Lower leg skin (tissue), 4 donors: ENCODE measurements at regions not wholly inside any gene's neighbourhood (a gene's known extent, or its start where the extent isn't known, plus 50 kb on each side); places are given as distances from the start of the nearest gene placed in this dataset.

Experiments
- DNase-seq, 2 donors: peaks; one replicate each; pipeline ENCODE4 v3.0.0-alpha.2; 2019; ENCODE audit warnings: low spot score in 2 of 2
- H3K4me3 ChIP-seq: fragments of 200-600 bp; sonication (generic); 2 replicates; pipeline ENCODE4 v1.5.1; 2017; ENCODE audit warnings: mild to moderate bottlenecking, low read depth; ENCODE audit not compliant: poor library complexity, severe bottlenecking
- POLR2A ChIP-seq, 2 donors: fragments of 450-650 bp; IDR thresholded peaks; one replicate each; pipeline ENCODE4 v1.6.1; 2016 to 2017; ENCODE audit warnings: antibody characterized with exemption in 2 of 2, mild to moderate bottlenecking in 1 of 2, moderate library complexity in 1 of 2
- WGBS, 2 donors: methylation state at CpG; one replicate each; pipeline ENCODE4 v1.1.5; 2018; 5-methylcytosine and 5-hydroxymethylcytosine counted together
- intact Hi-C: fragments of 100-400 bp; cut with DNase I; formaldehyde crosslinking; loops from one replicate; pipeline ENCODE4 v1.15.0; 2023; ENCODE audit warnings: low total_unique reads
- TF ChIP-seq, protein P1 (sequence below), 3 donors: fragments of 450-650 bp; IDR thresholded peaks; one replicate each; pipeline ENCODE4 v1.5.1; 2016; ENCODE audit warnings: antibody characterized with exemption in 3 of 3, mild to moderate bottlenecking in 3 of 3, moderate library complexity in 2 of 3

DNA sequence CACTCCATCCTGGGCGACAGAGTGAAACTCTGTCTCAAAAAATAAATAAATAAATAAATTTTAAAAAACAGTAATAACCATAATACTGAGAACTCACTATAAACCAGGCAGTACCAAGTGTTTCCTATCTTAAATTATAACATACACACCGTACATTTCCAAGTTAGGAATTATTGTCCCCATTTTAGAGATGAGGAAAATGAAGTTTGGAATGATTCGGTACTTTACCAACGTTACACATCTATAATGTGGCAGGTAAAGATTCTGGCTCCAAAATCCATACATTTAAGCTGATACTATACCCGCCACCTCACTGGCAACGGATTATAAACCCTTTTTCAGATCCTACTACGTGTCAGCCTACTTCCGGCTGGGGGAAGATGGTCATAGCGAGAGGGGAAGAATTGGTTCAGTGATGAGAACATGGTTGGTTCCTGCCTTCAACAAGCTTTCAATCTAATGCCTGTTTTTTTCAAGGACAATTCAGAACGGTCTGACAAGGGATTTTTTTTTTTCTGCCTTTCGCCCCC lies 105.9 kb upstream of the ATF7IP start:
- WGBS, 2 donors: 81 to 85% methylated on average over 11 of the region's 11 CpGs
- intact Hi-C loops: no loop called here
- no peak for DNase-seq
- TF ChIP-seq, protein P1, sequence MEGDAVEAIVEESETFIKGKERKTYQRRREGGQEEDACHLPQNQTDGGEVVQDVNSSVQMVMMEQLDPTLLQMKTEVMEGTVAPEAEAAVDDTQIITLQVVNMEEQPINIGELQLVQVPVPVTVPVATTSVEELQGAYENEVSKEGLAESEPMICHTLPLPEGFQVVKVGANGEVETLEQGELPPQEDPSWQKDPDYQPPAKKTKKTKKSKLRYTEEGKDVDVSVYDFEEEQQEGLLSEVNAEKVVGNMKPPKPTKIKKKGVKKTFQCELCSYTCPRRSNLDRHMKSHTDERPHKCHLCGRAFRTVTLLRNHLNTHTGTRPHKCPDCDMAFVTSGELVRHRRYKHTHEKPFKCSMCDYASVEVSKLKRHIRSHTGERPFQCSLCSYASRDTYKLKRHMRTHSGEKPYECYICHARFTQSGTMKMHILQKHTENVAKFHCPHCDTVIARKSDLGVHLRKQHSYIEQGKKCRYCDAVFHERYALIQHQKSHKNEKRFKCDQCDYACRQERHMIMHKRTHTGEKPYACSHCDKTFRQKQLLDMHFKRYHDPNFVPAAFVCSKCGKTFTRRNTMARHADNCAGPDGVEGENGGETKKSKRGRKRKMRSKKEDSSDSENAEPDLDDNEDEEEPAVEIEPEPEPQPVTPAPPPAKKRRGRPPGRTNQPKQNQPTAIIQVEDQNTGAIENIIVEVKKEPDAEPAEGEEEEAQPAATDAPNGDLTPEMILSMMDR (IDR thresholded peaks at IDR 0.05): no peak
- no peak for TF ChIP-seq POLR2A (IDR thresholded peaks at IDR 0.05)
- no peak overlapping the region for H3K4me3 ChIP-seq

DNA sequence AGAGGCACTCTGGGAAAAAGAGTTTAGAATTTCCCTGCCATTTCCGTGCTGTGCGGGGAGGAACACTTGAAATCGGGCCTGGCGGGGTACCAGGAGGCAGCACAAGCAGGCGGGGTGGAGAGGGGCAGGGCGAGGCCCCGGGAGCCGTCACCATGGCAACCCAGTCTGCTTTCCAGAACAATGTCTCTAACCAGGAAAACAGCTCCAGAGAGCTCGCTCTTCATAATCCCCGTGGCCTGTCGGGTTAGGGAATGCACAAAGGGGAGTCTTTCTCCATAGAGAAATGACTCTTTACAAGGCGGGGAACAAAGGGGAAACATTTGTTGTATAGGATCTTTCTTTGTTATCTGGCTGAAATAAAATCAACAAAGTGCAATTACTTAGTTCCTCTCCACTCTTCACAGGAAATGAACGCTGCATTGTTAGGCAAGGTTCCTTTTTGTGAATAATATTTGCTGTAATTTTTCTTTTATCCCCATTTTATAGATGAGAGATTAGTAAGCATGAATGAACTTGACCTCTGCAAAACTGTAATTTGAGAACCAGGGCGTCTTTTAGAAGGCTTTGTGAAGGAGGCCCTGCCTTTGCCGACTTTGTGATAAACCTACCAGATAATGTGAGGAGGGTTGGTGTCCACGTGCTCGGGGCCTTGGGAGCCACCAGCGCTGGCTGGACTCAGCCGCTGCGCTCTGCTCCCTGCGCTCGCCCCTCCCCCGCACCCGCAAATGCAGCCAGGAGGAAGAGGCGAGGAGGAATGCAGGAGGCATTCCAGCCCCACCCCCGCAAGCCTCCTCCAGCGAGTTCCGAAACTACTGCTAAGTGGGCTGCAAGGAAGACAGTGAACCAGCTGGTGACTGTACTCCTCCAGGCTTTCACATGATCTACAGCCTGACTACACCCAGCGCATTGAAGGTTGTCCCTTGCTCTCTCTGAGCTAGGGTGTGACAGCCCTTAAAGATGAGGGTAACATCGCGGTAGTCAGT lies 105.2 kb upstream of the ATF7IP start:
- 4 to 9% methylated on average over 31 of the region's 31 CpGs for WGBS, 2 donors
- TF ChIP-seq, protein P1 (IDR thresholded peaks at IDR 0.05): no peak
- TF ChIP-seq POLR2A (IDR thresholded peaks at IDR 0.05): no peak
- intact Hi-C loops: no loop called here
- peak; percentile 87 to 98 for DNase-seq
- H3K4me3 ChIP-seq: no peak overlapping the region

DNA sequence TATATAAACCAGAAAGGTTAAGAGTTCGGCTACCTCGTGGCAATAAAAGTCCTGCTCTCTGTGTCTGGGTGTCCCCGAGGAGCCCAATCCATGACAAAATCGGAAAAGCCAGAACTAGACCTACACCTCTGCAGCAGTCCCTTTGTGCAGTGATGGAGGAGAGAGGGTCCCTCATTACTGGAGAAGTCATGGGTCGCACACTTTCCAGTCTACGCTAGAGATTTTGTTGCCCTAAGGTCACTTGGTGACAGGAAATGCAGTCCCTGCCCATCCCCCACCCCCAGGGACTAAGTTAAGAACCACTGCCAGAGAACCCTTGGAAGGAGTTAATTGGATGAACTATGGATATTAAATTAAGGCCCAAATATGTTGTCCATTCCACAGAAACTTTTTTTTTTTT lies 104.4 kb upstream of the ATF7IP start:
- intact Hi-C loops: no loop called here
- 62 to 75% methylated on average over 6 of the region's 6 CpGs for WGBS, 2 donors
- TF ChIP-seq POLR2A (IDR thresholded peaks at IDR 0.05): no peak
- TF ChIP-seq, protein P1 (IDR thresholded peaks at IDR 0.05): no peak
- no peak overlapping the region for H3K4me3 ChIP-seq
- no peak for DNase-seq

DNA sequence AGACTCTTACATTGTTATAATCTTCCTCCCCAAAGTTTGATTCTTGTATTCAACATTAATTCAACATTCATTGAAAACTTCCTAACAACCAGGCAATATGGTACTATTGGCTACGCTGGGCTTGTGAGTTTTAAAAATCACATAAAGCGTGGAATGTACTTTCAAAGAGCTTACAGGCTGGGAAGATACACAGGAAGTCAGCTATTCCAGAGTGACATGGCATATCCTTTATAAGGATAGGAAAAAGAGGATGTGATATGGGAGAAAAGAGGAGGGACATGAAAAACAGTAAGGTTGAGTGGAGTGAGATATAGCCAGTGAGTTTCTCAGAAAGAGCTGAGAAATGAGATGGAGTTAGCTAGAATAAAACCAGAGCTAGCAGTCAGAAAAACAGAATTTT lies 103.6 kb upstream of the ATF7IP start:
- no peak overlapping the region for H3K4me3 ChIP-seq
- intact Hi-C loops: no loop called here
- no peak for TF ChIP-seq POLR2A (IDR thresholded peaks at IDR 0.05)
- TF ChIP-seq, protein P1 (IDR thresholded peaks at IDR 0.05): no peak
- no peak for DNase-seq
- WGBS, 2 donors: 86 to 89% methylated on average over 2 of the region's 2 CpGs

DNA sequence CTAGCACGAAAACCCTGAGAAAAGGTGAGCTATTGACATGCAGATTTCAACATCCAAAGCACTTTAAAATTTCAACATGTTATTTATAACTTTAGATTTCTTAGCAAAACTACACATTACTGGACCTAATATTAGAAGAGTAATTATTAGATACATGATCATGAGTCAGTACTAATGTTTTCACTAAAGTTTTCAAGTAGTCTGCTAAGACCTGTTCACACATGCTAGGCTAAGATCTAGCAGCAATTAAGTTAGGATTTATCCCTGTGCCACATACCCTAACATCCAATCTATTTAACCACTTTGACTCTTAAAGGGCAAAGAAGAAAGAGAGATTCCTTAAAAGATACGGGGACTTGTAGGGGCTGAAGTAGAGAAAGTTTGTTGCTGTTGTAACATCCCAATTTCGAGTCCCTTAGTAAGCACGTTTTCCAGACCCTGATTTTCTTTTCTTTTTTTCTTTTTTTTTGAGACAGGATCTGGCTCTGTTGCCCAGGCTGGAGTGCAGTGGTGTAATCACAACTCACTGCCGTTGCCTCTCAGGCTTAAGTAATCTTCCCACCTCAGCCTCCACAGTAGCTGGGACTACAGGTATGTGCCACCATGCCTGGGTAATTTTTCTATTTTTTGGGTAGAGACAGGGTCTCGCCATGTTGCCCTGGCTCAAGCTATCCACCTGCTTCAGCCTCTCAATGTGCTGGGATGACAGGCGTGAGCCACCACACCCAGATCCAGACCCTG lies 102.5 kb upstream of the ATF7IP start:
- intact Hi-C loops: no loop called here
- 60 to 64% methylated on average over 7 of the region's 7 CpGs for WGBS, 2 donors
- DNase-seq: no peak
- no peak overlapping the region for H3K4me3 ChIP-seq
- TF ChIP-seq, protein P1 (IDR thresholded peaks at IDR 0.05): no peak
- no peak for TF ChIP-seq POLR2A (IDR thresholded peaks at IDR 0.05)
